HG02973 (cell line): ENCODE measurements at regions not wholly inside any gene's neighbourhood (a gene's known extent, or its start where the extent isn't known, plus 50 kb on each side); places are given as distances from the start of the nearest gene placed in this dataset.

Experiments
- ATAC-seq: cut with Tn5 transposase; IDR thresholded peaks from one replicate; pipeline ENCODE4 v1.9.1; 2021; ENCODE audit warnings: moderate library complexity; ENCODE audit not compliant: unreplicated experiment

DNA sequence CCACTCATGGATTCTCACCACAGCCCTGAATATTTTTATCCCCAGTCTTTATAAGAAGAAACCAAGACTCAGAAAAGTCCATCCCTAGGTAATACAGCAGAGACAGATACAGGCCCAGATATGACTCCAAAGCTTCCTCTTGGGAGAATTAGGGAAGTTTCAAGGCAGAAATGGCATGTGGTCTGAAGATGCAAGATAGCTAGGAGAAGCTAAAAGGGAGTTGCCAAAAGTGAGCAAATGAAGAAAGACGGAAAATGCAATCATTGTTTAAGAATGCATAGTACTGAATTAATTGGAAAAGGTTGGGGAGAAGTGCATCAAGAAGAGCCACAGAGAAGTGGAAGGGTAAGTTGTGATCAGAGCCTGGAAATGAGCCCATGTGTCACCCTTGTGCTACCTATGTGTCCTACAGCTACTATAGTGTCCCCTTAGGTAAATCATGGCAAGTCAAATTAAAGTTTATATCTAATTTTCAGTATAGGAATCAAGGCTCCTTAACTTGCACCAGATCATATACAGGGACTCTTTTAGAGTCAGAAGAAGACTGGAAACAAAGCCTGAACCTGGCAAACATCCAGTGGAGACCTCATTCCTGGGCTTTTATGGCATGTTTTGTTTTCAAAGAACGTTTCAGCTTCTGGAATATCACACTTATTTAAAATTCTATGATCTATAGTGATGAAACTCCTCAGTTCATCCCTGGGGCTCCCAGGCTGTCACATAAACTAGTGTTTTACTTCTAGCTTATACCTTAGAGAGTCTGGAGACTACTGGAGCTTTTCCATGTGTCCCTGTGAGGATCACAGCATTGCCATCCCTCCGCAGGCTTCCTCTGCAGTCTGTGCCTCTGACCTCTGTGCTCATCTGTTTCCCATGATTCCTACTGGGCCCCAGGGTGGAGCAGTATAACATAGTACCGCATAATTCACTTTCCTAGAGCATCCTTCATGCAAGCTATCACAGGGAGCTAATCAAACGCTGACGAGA is 189.0 kb upstream of the CDKN3 start:
- no peak for ATAC-seq

DNA sequence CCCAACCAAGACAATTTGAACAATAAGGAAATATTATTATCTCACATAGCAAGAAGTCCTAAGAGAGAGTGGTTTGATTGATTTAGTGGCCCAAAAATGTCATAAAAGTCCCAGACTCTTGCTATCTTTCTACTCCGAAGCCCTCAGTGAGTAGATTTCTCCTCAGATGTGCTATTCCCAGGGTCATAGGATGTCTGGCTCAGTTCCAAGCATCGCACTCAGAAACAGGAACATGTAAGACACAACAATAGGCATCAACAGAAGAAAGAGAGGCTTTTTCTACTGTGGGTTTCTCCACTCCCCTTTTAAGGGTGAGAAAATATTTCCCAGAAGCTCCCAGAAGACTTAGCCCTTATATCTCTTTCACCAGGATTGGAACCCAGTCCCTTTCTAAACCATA is 188.1 kb upstream of the CDKN3 start:
- ATAC-seq, result no peak

DNA sequence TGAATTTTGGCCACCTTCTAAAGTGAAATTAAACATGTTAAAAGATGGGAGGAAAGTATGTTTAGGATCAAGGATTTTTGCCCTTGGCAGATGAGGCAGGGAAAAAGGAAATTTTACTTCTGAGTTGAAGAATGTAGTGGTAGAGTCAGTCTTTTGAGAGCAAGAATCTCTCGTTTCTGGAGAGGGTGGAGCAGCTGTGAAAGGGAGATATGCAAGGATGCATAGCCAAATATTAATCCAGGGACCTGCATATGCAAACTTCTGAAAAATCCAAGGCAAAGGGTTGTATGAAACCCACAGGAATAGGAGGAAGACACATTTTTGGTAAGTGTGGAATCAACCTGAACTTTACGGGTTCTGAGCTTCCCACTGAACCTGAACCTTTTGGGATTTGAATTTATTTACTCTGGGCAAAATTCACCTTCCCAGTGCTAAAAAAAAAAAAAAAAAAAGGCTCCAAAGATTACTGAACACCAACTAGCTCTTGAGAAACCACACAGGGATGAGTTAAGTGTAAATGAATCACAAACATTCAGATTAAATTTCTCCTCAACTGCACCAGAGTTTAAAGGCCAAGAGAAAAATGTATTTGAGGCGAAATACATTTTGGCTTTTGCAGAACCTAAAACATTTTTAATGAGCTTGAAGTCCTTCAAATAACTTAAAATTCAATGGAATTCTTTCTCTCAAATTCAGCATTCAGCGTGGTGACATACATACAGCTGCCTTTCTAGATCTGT is 187.1 kb upstream of the CDKN3 start:
- no peak for ATAC-seq

DNA sequence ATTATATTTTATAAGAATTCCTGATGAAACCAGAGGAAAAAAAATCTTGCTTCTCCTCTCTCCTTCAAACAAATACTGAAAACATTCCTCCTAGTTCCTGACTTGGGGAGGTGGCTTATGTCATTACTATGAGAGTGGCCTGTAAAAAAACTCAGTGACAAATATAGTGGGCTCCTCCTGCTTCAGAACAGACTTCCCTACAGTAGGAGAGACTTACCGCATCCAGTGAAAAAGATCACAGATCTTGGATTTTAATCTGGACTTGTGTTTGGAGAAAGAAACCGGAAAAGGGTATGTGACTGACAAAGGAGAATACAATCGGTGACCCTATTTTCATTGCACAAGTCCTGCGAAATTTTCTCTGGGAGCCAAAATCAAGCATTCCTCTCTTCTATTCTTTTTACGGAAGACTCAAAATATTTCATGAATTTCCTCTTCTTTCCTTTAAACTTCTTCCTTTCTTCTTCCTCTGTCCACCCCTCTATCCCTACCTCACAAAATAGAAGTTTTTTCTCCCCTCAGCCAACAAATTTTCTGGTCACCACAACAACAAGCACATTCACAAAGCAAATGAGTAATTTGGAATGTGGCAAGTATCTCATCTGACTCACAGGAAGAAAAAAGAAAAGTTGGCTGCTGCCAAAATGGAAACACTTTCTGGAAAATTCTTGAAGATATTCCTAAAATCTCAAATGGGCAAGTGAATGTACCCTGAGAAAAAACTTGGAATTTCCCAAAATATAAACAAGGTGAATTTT is 185.1 kb upstream of the CDKN3 start:
- no peak for ATAC-seq

DNA sequence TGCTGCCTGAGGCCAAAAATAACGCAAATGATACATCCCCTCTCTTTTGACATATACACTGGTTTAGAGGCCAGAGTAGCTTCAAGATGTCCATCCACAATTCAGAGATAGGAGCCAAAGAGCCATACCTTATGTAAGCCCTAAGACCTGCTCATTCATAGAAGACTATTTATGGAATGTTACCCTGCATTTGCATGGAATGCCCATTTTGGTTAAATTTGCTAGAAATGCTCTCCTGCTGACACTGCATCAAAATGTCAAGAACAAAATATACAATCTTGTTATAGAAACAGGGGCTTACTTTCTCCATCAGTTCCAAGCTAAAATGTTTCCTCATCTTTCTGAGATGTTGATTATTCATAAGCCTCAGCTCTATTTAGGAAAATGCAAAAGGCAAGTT is 183.3 kb upstream of the CDKN3 start:
- no peak for ATAC-seq

DNA sequence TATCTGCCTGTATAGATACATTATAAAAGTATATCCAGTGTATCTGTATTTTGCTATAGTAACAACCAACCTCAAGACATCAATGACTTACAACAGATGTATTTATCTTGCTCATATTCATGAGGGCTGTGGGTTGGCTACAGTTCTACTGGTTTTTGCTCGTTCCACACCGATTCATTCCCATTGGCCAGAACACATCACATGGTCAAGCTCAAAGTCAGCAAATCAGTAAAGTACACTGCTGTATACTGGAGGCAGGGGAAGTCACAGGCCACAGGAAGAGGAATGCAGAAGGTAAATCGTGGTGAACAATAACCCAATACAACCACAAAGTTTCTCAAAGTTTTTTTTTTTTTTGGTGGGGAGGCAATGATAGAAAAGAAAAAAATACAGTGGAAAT is 180.0 kb upstream of the CDKN3 start:
- ATAC-seq, result no peak

DNA sequence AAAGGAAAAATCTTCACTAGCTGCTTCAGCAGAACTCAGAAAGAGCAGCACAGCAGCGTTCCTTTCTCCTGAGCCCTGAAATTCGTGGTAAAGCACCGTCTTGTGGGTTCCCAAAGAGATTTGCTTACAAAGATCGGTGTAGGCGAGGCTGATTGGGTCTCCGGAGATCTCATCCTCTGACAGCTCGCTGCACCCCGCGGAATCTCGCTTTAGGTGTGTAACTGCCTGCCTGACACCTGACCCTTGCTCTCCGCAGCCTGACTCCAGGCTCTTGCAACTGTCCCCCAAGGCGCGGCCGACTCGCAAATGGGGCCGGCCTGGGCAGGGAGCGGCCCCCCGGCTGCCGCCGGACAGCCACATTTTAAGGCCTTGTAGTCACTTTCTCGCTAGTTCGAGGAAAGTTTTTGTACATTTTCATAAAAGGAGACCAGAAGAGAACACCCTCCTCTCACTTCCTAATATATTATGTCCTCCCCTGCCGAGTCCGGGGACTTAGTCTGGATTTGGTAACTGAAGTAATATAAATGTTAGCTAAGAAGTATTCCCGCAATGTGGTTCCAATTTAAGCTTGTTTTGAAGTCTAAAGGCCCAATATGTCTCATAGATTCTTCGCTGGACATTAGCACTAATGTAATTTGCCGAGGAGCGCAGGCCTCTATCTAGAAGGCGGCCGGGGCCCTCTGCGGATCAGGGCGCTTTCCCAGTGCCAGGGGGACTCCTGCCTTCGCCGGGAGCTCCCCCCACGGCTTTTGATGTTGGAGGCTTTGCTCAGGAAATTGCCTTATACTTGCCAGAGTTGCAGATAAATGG is 177.3 kb upstream of the CDKN3 start:
- ATAC-seq, result no peak

DNA sequence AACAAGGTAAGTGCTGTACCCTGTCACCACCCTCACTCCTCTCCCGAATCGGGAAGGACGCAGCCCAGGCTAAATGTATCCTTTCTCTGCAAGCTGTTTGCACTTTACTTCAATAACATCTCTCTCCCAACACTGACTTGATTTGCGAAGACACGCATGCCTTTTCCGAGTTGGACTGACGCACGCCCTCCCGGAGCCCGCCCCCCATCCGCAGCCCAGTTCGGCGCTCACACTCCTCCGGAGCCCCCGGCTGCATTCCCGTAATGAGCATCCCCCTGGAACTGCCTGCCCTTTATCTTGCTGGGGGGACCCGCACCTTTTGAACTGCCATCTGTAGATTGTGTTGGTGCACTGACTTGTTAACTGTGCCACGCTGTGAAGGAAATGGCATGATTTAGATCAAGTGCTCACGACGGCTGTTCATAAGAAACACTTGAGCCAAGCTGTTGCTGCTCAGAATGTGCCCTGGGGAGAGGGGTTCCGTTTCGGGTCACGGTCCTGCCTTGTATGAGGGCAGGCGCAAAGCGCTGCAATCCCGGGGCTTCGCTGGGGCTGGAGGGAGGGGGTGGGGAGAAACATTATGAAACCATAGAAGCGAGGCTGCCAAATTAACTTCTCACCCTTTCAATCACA is 176.6 kb upstream of the CDKN3 start:
- no peak for ATAC-seq

DNA sequence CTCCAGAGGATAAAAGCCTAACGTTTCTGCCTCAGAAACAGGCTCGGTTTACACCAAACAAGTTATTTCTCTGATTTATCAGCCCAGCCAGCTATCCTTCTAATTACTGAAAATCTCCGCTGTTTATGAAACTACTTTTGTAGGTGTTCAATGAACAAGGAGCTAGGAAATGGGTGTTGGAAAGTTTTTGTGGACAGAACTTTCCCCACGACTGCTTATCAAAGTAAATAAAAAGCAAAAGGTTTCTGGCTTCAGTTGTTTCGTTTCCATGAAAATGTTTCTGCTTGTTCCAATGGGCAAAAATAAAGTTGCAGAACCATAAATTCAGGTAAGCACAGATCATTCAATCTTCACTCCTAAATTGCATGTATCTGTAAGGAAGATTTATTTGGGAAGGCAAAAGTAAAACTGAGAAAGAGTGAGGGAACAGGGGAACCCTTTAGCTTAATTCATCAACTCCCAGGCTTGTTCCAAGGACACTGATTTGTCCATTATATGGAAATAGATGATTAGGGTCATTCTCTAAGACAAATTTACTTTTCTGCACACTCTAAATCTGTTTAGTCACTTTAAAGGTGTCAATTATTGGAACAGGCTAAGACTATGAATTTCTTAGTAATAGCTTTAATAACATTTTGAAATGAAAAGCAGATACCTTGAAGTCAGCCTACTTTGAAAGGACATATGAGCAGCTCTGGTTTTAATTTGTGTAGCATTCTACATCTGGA is 175.9 kb upstream of the CDKN3 start:
- no peak for ATAC-seq

DNA sequence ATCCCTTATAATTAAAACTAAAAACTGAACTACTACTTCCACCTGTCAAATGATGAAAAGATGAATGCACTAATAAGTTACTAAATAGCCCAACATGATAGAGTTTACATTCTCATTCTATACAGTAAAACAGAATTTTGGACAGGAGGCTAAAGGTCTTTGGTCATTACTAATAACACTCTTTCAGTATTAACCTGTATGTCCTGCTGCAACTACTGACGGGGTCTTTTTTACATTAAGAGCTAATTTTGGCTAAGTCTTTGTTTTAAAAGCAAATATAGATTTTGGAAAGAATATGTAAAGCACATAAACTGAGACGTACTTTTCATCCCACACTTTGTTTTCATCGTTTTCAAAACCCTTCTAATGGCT is 175.4 kb upstream of the CDKN3 start:
- no peak for ATAC-seq

DNA sequence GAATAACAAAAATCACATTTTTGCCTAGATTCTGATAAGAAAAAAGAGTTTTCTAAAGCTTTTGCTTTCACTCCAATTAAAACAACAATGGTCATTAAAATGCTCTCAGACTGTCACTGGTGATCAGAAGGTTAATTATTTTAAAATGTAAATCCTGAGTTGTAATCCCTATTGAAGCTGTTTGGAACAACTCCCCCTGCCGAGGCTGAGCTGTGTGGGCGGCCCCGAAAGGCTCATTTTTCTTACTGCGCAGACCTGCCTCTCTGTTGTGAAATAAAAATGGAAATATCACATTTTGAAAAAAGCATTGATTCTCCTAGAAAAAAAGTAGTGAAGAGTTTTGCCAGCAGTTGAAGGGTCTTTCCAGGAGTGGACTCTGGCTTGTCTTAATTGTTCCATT is 174.8 kb upstream of the CDKN3 start:
- no peak for ATAC-seq

DNA sequence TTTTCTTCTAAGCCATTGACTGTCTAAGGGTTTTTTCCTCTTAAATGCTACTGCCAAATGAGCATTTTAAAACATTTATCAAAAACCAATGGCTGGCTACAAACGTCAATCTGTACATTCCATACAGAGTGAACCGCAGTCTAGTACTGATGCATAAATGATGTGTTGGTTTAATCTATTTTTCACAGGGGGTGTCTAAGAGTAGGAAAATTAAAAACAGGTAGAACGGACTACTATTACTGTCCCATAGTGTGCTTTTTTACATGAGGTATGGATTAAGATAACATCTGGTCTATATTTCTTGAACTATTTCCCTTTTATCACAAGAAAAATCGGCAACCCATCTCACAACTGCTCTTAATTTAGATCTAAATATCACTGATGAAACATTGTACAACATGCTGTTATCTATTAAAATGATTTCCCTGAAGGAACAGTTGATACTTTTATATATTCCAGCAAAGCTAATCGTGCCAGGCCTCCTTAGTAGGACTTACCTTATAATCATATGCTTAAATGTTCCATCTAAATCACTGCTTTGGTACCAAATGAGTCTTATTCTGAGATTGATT is 172.9 kb upstream of the CDKN3 start:
- no peak for ATAC-seq

DNA sequence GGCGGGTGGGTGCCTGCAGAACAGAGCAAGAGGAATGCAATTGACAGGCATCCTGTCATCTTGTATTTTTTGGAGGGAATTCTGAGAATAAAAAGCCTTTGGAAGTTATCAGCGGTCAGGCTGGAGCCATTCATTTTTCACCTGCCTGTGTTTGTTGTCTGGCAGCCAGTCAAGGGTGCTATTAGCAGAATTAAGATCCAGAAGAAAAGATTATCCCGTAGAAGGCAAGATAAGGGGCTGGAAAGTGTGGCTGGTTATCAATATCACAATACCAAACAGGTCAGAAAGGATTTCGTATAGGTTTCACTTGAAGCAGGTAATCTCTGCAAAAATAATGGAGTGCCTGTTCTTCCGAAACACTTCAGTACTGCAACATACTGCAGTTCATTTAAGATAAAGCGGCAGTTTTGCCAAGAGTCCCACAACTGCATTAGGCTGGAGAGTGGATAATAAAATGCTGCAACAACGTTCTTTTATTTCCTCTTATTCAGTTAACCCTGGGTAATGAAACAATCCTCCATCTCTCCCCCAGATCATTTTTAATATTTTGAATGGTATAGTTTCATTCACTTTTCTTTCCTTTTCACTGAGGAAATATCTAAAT is 171.2 kb upstream of the CDKN3 start:
- ATAC-seq, result no peak

DNA sequence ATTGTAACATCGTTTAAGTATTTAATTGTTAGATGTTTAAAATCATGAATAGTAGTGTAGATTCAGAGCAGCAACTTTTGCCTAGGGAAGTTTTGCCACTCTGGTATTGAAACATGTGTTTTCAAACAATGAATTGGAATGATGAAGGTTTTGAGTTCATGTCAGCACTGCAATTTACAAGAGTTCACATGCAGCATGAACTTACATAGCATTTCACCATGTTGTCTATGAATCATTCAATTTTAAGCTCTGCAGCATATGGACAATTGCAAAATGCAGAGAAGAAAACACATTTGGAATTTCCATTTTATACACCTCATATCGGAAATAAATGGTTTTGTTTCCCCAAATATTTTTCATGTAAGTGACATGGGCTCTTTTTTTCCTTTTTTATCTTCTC is 170.7 kb upstream of the CDKN3 start:
- no peak for ATAC-seq

DNA sequence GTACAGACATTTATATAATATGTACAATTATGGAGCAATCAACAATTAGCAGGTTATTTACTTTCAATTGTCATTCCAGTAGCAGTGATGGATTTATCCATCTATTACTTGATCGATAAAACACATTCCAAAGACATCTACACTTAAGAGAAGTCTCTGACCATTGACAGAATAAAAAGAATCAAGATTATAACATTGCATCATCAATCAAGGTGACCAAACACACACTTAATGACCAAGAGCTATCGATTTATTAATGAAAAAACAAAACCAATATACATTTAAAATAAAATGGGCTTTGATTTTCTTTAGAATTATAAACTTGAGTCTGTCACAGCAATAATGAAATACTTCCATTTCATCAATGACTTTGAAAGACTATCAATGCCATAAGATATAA is 170.2 kb upstream of the CDKN3 start:
- ATAC-seq, result no peak

DNA sequence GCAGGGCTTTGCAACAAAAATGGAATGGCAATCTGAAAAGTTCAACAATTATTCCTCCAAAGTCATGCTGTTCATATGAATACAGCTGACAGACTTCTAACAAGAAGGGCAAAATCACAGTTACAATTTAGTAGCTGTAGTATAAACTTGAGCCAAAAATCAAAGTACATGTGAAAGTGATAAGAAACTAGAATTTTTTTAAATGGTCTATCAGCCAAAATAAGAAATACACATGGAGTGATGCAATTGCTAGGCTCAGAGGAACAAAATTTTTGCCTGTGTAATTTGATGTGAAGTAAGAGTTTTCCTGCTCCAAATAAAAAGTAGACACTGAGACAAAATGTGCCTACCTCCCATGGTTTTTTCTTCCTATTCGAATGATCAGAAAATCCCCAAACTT is 167.7 kb upstream of the CDKN3 start:
- ATAC-seq, result no peak

DNA sequence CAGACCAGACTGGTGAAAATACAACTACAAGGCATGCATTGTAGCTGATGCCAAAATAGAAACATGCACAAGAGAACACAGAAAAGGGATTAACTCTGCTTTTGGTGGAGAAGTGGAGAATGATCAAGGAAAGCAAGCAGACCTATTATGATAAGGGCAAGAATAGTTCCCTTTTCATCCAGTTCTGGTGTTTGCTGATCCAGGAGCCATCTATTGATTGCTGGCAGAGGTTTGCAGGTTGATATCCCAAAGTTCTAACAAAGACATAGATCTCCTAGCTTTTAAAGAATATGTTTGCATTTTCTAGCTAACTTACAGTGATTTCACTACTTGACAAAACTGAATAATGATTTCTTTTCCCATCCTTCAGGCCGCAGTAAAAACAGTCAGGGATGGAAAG is 166.2 kb upstream of the CDKN3 start:
- ATAC-seq, result no peak

DNA sequence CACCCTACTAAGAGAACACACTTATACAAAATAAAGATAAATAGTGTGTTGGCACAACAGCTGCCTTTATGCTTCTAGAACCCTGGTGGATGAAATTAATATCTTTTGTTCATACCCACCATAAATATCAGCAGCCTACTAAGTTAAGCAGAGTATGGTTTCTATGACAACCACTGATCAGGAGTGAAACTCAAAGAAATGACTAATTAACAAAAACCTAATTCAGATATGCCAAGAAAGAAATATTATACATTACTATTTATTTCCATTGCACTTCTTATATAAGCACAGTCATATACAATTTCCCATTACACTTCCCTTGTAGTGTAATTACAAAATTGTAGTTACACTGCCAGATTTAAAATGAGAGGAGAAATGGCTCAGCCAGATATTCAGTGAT is 164.1 kb upstream of the CDKN3 start:
- ATAC-seq, result no peak

DNA sequence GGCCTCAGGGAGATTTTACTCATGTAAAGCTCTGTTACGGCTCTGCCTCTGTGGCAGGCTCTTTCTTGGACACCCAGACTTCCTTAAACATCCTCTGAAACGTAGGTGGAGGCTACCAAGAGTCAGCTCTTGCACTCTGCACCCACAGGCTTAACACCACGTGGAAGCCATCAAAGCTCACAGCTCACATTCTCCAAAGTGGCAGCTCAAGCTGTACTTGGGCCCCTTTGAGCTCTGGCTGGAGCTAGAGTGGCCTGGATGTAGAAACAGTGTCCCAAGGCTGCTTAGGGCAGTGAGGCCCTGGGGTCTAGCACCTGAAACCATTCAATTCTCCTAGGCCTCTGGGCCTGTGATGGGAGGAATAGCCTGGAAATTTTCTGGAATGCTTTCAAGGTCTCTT is 155.3 kb upstream of the CDKN3 start:
- ATAC-seq, result no peak
